D721Med (cell line): ENCODE measurements at regions not wholly inside any gene's neighbourhood (a gene's known extent, or its start where the extent isn't known, plus 50 kb on each side); places are given as distances from the start of the nearest gene placed in this dataset.
"Not testable (repeated sequence)": the region's sequence is repeated elsewhere in the genome, so short reads cannot be mapped to it uniquely, and the experiment has no call there.

ENCODE experiments used
- DNase-seq: peaks from one replicate; pipeline ENCODE4 v3.0.0; 2011; ENCODE audit warnings: low spot score; ENCODE audit not compliant: insufficient read length
- FAIRE-seq: peaks from 2 replicates; lab custom pipeline; 2011; peaks lifted over from hg19 to GRCh38; lab: Jason Lieb, UNC
- CTCF ChIP-seq: IDR thresholded peaks from 2 replicates; pipeline ENCODE4 v1.5.1; 2012; ENCODE audit warnings: mild to moderate bottlenecking, control low read depth; ENCODE audit not compliant: insufficient read depth; ENCODE audit errors: missing control alignments

- no peak for FAIRE-seq
- TF ChIP-seq CTCF: no peak
- no peak for DNase-seq
Measured at GRCh38 chr2:236370847-236371409, 106.7 kb upstream of the ASB18 start.

- no peak for DNase-seq
- TF ChIP-seq CTCF: no peak
- FAIRE-seq: no peak
Measured at GRCh38 chr2:236375973-236376476, 111.8 kb upstream of the ASB18 start.

GRCh38 chr2:236376566-236377244 lies 112.5 kb upstream of the ASB18 start:
- TF ChIP-seq CTCF: no peak
- FAIRE-seq: no peak
- DNase-seq: no peak

GRCh38 chr2:236380051-236380612 lies 115.9 kb upstream of the ASB18 start:
- no peak for DNase-seq
- FAIRE-seq: no peak
- TF ChIP-seq CTCF: no peak

GRCh38 chr2:236381253-236381652 lies 117.0 kb upstream of the ASB18 start:
- DNase-seq, FAIRE-seq: not testable (repeated sequence)

- not testable (repeated sequence) for FAIRE-seq, DNase-seq
Measured at GRCh38 chr2:236389284-236390216, 125.3 kb upstream of the ASB18 start.

- no peak for TF ChIP-seq CTCF
- FAIRE-seq (no peak), DNase-seq (no peak)
Measured at GRCh38 chr2:236393101-236393500, 128.9 kb upstream of the ASB18 start.
